ENCODE measurements at regions not wholly inside any gene's neighbourhood (a gene's known extent, or its start where the extent isn't known, plus 50 kb on each side); places are given as distances from the start of the nearest gene placed in this dataset.

- TF ChIP-seq GTF2F1 (IDR thresholded peaks at IDR 0.05; ENCODE audit: borderline replicate concordance, low read depth, low read length) (no peak), CTBP2 (IDR thresholded peaks at IDR 0.05; ENCODE audit: borderline replicate concordance, insufficient read depth, insufficient read length, low read length) (no peak), KDM1A (IDR thresholded peaks at IDR 0.05; ENCODE audit: borderline replicate concordance, low read length) (no peak), SAP30 (IDR thresholded peaks at IDR 0.05; ENCODE audit: insufficient read depth, insufficient replicate concordance, low read length) (no peak), TEAD4 (IDR thresholded peaks at IDR 0.05; ENCODE audit: low read depth, low read length) (no peak), CBX5 (IDR thresholded peaks at IDR 0.05; ENCODE audit: low read depth, low read length) (no peak)
- DNase-seq (ENCODE audit: low read depth in 1 of 2, low spot score in 2 of 2), result no peak
- no peak overlapping the region for H3K56ac ChIP-seq (replicated peaks; ENCODE audit: insufficient read length, low read depth, low read length)
Observed at GRCh38 chr18:40980171-40980570, 974.9 kb upstream of the PIK3C3 start.

More at GRCh38 chr18:40980171-40980570, 974.9 kb upstream of the PIK3C3 start:
- no peak overlapping the region for H3K4me2 ChIP-seq (ENCODE audit: insufficient read depth in 1 of 2, low read depth in 2 of 2, low read length in 2 of 2)
- no peaks in the 10 kb centered on the region for H3K36me3 ChIP-seq (ENCODE audit: control insufficient read depth in 2 of 4, insufficient read depth in 4 of 4, low read length in 3 of 4)
- no peak overlapping the region for H3K27ac ChIP-seq (ENCODE audit: low read depth, low read length)
- 41% methylated on average over 2 of the region's 2 CpGs; no CpG with 5 or more reads in 1 of the 2 experiments for WGBS, 2 experiments (ENCODE audit: extremely low coverage in 1 of 2, insufficient coverage in 1 of 2, insufficient read length in 1 of 2, insufficient replicate concordance in 2 of 2, low coverage in 1 of 2, low lambda C conversion rate in 2 of 2, missing lambda C conversion rate in 1 of 2)
- no peak overlapping the region for H4K8ac ChIP-seq (ENCODE audit: extremely low read depth, insufficient read depth, low read length)
- no peak for FAIRE-seq
- H3K9me3 ChIP-seq (ENCODE audit: insufficient read depth in 2 of 2, low read depth in 1 of 2, low read length in 1 of 2), result no peaks in the 10 kb centered on the region
- H2BK15ac ChIP-seq (ENCODE audit: low read length), result no peak overlapping the region
- no peak overlapping the region for H3K9ac ChIP-seq (replicated peaks in 1 of 4; ENCODE audit: extremely low read depth in 1 of 4, low read depth in 3 of 4, low read length in 3 of 4)
- H3K4me1 ChIP-seq (replicated peaks in 1 of 4; ENCODE audit: control insufficient read depth in 3 of 4, insufficient read depth in 4 of 4, low read length in 3 of 4), result peaks cover 0 to 5% (median 0%) of the 10 kb centered on the region in 4 experiments; a peak in 2 of 7 replicates
- no peak overlapping the region for H3K4me3 ChIP-seq (ENCODE audit: extremely low read depth in 1 of 4, insufficient read depth in 2 of 4, low read depth in 3 of 4, low read length in 4 of 4)
- no peak overlapping the region for H2BK20ac ChIP-seq (ENCODE audit: low read length)
- H4K20me1 ChIP-seq (replicated peaks in 1 of 2; ENCODE audit: control insufficient read depth in 1 of 2, insufficient read depth in 2 of 2, low read length in 2 of 2), result no peaks in the 10 kb centered on the region
- H3K23ac ChIP-seq (ENCODE audit: insufficient read length), result no peak overlapping the region
- H4K91ac ChIP-seq (replicated peaks; ENCODE audit: insufficient read length, low read length), result no peak overlapping the region
- H2BK120ac ChIP-seq (replicated peaks; ENCODE audit: low read depth, low read length), result no peak overlapping the region
- no peaks in the 10 kb centered on the region for H3K79me2 ChIP-seq (ENCODE audit: control insufficient read depth in 1 of 2, insufficient read depth in 2 of 2, low read length in 2 of 2)
- no peaks in the 10 kb centered on the region for H3K27me3 ChIP-seq (replicated peaks in 1 of 4; ENCODE audit: control insufficient read depth in 3 of 4, extremely low read depth in 1 of 4, insufficient read depth in 3 of 4, low read length in 3 of 4)
- H4K5ac ChIP-seq (ENCODE audit: insufficient read length, low read depth, low read length), result no peak overlapping the region
- H3K79me1 ChIP-seq (ENCODE audit: low read depth, low read length), result no peaks in the 10 kb centered on the region
- ChIA-PET CTCF (ENCODE audit: partially characterized antibody) (interaction anchor here (1.5 to 1.7 kb wide), 2 partner anchors 11 to 45 kb away, joined by 3 to 4 read pairs; no protein-coding TSS in a partner anchor), POLR2A (ENCODE audit: partially characterized antibody) (interaction anchor here (0.6 kb wide), 1 partner anchor 587 kb away, joined by 3 read pairs; no protein-coding TSS in a partner anchor)
- no peak overlapping the region for H2BK12ac ChIP-seq (ENCODE audit: low read depth, low read length)
- H2AK5ac ChIP-seq (ENCODE audit: low read depth, low read length), result no peak overlapping the region
- no peak overlapping the region for H3K4ac ChIP-seq (replicated peaks; ENCODE audit: insufficient read length, low read depth, low read length)
- H3K14ac ChIP-seq (ENCODE audit: insufficient read length), result no peak overlapping the region
- no peak overlapping the region for H2BK5ac ChIP-seq (ENCODE audit: low read depth, low read length)
- no peaks in the 10 kb centered on the region; the same call in 1 of the 2 replicates for H3K23me2 ChIP-seq (ENCODE audit: low read depth, low read length)
- no peak overlapping the region for H2AFZ ChIP-seq (ENCODE audit: low read length)
- no peak overlapping the region for H3K18ac ChIP-seq (ENCODE audit: extremely low read depth, low read length)

All from H1 (cell line).